ENCODE measurements at regions not wholly inside any gene's neighbourhood (a gene's known extent, or its start where the extent isn't known, plus 50 kb on each side); places are given as distances from the start of the nearest gene placed in this dataset.

DNA sequence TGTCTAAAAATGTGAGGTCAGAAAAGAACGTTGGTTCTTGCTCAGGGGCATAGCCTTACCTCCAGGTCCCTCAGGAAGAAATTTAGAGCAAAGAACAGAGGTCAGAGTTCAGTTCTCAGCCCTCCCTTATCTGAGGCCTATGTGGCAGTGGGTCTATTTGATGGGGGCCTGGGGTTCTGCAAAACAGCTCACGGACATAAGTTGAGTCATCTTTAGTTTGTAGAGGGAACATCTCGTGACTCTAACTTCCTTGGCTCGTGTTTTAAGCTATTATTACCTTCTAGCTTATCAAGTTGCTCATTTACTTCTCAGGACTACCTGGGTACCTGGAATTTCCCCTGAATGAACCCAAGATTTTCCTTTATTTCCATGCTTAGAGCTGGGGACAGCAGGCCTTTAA, 91.3 kb upstream of the AMOTL1 start:
- ATAC-seq (no peak), DNase-seq (ENCODE audit: extremely low read depth in 1 of 4, low spot score in 3 of 4) (peak in 2 of 4 experiments; percentile 36 to 70), FAIRE-seq (peak; percentile 49)
- Histone ChIP-seq H3K9ac (ENCODE audit: insufficient read depth in 1 of 2, low read depth in 2 of 2, low read length in 2 of 2) (peak overlapping the region in 1 of 2 experiments; percentile 11; a peak in 1 of 4 replicates), H3K9me1 (ENCODE audit: control insufficient read depth, insufficient read depth, low read length) (no peaks in the 10 kb centered on the region), H3K4me2 (ENCODE audit: insufficient read depth, low read length) (no peak overlapping the region), H3K4me1 (replicated peaks in 1 of 2; ENCODE audit: control insufficient read depth in 2 of 2, insufficient read depth in 2 of 2, low read length in 2 of 2) (peaks cover 0 to 40% of the 10 kb centered on the region in 2 experiments; a peak in 4 of 5 replicates), H3K79me2 (ENCODE audit: control insufficient read depth, insufficient read depth, low read length) (no peaks in the 10 kb centered on the region), H2AFZ (ENCODE audit: low read depth, low read length) (peak overlapping the region; percentile 54; the same call in 1 of the 2 replicates), H4K20me1 (replicated peaks; ENCODE audit: control insufficient read depth, insufficient read depth, low read length) (no peaks in the 10 kb centered on the region), H3K27me3 (ENCODE audit: control insufficient read depth in 2 of 2, insufficient read depth in 2 of 2, low read length in 2 of 2) (no peaks in the 10 kb centered on the region), H3K36me3 (ENCODE audit: control insufficient read depth, insufficient read depth, low read length) (no peaks in the 10 kb centered on the region), H3K9me3 (replicated peaks; ENCODE audit: control insufficient read depth, insufficient read depth, low read depth, low read length) (no peaks in the 10 kb centered on the region), H3K4me3 (no peak overlapping the region), H3K27ac (ENCODE audit: extremely low read depth, low read depth, low read length) (peak overlapping the region; percentile 34; the same call in 1 of the 3 replicates)
- BruUV-seq (replicated peaks), result no TSS peak
- POLR2A ChIA-PET, result interaction anchor here (0.7 to 1.3 kb wide), 3 partner anchors 9 to 25 kb away, joined by 3 read pairs; no protein-coding TSS in a partner anchor
- no peak for TF ChIP-seq CHAMP1 (IDR thresholded peaks at IDR 0.05)
- TF ChIP-seq, protein P1, sequence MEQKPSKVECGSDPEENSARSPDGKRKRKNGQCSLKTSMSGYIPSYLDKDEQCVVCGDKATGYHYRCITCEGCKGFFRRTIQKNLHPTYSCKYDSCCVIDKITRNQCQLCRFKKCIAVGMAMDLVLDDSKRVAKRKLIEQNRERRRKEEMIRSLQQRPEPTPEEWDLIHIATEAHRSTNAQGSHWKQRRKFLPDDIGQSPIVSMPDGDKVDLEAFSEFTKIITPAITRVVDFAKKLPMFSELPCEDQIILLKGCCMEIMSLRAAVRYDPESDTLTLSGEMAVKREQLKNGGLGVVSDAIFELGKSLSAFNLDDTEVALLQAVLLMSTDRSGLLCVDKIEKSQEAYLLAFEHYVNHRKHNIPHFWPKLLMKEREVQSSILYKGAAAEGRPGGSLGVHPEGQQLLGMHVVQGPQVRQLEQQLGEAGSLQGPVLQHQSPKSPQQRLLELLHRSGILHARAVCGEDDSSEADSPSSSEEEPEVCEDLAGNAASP (IDR thresholded peaks at IDR 0.05), result no peak
- TF ChIP-seq CBFA2T3 (IDR thresholded peaks at IDR 0.05), result peak; percentile 32; the same call in 1 of the 2 replicates
- TF ChIP-seq, protein P2, sequence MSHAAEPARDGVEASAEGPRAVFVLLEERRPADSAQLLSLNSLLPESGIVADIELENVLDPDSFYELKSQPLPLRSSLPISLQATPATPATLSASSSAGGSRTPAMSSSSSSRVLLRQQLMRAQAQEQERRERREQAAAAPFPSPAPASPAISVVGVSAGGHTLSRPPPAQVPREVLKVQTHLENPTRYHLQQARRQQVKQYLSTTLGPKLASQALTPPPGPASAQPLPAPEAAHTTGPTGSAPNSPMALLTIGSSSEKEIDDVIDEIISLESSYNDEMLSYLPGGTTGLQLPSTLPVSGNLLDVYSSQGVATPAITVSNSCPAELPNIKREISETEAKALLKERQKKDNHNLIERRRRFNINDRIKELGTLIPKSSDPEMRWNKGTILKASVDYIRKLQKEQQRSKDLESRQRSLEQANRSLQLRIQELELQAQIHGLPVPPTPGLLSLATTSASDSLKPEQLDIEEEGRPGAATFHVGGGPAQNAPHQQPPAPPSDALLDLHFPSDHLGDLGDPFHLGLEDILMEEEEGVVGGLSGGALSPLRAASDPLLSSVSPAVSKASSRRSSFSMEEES (CRISPR knock-in tag; IDR thresholded peaks at IDR 0.05), result 0 out of 2 replicates have a peak, but pooled peaks have one; percentile 1
- TF ChIP-seq RBBP5 (IDR thresholded peaks at IDR 0.05; ENCODE audit: borderline replicate concordance, insufficient read depth, low read length, poor library complexity, severe bottlenecking), result no peak
- TF ChIP-seq BHLHE40 (IDR thresholded peaks at IDR 0.05; ENCODE audit: low read length), result 0 out of 2 replicates have a peak, but pooled peaks have one; percentile 24
- TF ChIP-seq NR2C2 (CRISPR knock-in tag; IDR thresholded peaks at IDR 0.05), result no peak
- TF ChIP-seq NR2C2 (tag; IDR thresholded peaks at IDR 0.05), result peak; percentile 69
- no peak for TF ChIP-seq NR2C1 (IDR thresholded peaks at IDR 0.05)
- peak; percentile 79 for TF ChIP-seq NR2C1 (tag; IDR thresholded peaks at IDR 0.05)
- TF ChIP-seq ZFX (CRISPR knock-in tag; IDR thresholded peaks at IDR 0.05), result peak; percentile 19; the same call in 1 of the 2 replicates
- TF ChIP-seq JUND (IDR thresholded peaks at IDR 0.05; ENCODE audit: borderline replicate concordance, low read depth, low read length), result peak; percentile 40; the same call in 1 of the 2 replicates
- no peak for TF ChIP-seq JUND (tag; IDR thresholded peaks at IDR 0.05; ENCODE audit: borderline replicate concordance, low read depth, low read length)
- CTCF ChIA-PET (ENCODE audit: low intra/inter-chr PET ratio), result no interaction called here
- intact Hi-C loops (cut with micrococcal nuclease) (no loop called here), in situ Hi-C loops (cut with MboI) (no loop called here)
- WGBS (ENCODE audit: insufficient coverage, low coverage, missing lambda C conversion rate), result 0% methylated on average over 4 of the region's 4 CpGs

All from K562 (cell line).